RWPE2 (cell line): ENCODE measurements at regions not wholly inside any gene's neighbourhood (a gene's known extent, or its start where the extent isn't known, plus 50 kb on each side); places are given as distances from the start of the nearest gene placed in this dataset.

Source experiments
- ATAC-seq: fragments of 200-7000 bp; cut with Tn5 transposase; 3 replicates; pipeline ENCODE4 v1.9.1; 2021; ENCODE audit warnings: low read depth
- DNase-seq: peaks from one replicate; pipeline ENCODE4 v3.0.0-alpha.2; 2020; ENCODE audit warnings: low spot score
- H3K27ac ChIP-seq: fragments of 450-650 bp; 2 replicates; pipeline ENCODE4 v1.5.1; 2017; ENCODE audit warnings: mild to moderate bottlenecking; ENCODE audit not compliant: poor library complexity, severe bottlenecking
- H3K27me3 ChIP-seq: fragments of 250-450 bp; sonication (Bioruptor Pico); 2 replicates; pipeline ENCODE4 v1.5.1; 2021; ENCODE audit warnings: mild to moderate bottlenecking, moderate library complexity; ENCODE audit not compliant: insufficient read depth, poor library complexity, severe bottlenecking
- H3K36me3 ChIP-seq: fragments of 250-450 bp; sonication (Bioruptor Pico); 2 replicates; pipeline ENCODE4 v1.5.1; 2020; ENCODE audit warnings: low read depth, mild to moderate bottlenecking, moderate library complexity
- H3K4me1 ChIP-seq: fragments of 250-450 bp; sonication (Bioruptor Pico); 2 replicates; pipeline ENCODE4 v1.5.1; 2021; ENCODE audit warnings: mild to moderate bottlenecking, moderate library complexity; ENCODE audit not compliant: insufficient read depth, poor library complexity, severe bottlenecking
- H3K4me3 ChIP-seq: fragments of 250-450 bp; sonication (Bioruptor Pico); 2 replicates; pipeline ENCODE4 v1.5.1; 2021; ENCODE audit warnings: mild to moderate bottlenecking, moderate library complexity; ENCODE audit not compliant: severe bottlenecking
- H3K9me3 ChIP-seq: fragments of 250-450 bp; sonication (Bioruptor Pico); 2 replicates; pipeline ENCODE4 v1.5.1; 2021; ENCODE audit warnings: mild to moderate bottlenecking, moderate library complexity; ENCODE audit not compliant: severe bottlenecking
- CTCF ChIP-seq: fragments of 450-650 bp; IDR thresholded peaks from one replicate; pipeline ENCODE4 v1.5.1; 2017; ENCODE audit warnings: mild to moderate bottlenecking, moderate library complexity; ENCODE audit not compliant: poor library complexity, severe bottlenecking

DNA sequence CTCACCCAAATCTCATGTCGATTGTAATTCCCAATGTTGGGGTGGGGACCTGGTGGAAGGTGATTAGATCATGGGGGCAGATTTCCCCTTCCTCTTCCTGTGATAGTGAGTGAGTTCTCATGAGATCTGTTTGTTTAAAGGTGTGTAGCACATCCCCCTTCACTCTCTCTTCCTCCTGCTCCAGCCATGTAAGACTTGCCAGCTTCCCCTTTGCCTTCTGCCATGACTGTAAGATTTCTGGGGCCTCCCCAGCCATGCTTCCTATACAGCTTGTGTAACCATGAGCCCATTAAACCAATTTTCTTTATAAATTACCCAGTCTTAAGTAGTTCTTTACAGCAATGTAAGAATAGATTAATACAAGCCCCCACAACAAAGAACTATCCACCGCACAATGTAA lies 109.9 kb upstream of the JAZF1 start:
- Histone ChIP-seq H3K4me1 (no peaks in the 10 kb centered on the region), H3K27me3 (no peaks in the 10 kb centered on the region), H3K27ac (no peak overlapping the region), H3K9me3 (no peaks in the 10 kb centered on the region), H3K4me3 (no peak overlapping the region), H3K36me3 (no peaks in the 10 kb centered on the region)
- ATAC-seq (no peak), DNase-seq (no peak)
- TF ChIP-seq CTCF, result no peak

DNA sequence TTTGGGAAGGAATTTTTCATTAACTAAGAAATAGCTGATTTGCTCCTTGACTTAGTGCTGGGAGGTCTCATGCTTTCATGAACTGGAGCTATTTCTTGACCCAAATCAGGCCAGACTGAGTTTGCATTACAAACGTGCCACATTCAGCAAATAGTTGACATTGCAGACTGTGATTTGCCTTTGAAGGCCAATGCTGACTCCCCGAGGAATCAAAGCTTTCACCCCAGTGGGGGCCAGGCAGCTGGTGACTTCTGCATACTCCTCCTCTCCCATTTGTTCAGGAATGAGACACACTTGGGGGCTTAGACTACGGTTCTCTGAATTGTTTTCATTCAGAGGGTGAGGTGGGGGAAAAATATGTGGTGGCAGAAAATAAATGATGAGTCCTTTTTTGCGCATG lies 111.0 kb upstream of the JAZF1 start:
- Histone ChIP-seq H3K36me3 (no peaks in the 10 kb centered on the region), H3K27me3 (no peaks in the 10 kb centered on the region), H3K27ac (no peak overlapping the region), H3K4me1 (no peaks in the 10 kb centered on the region), H3K4me3 (no peak overlapping the region), H3K9me3 (no peaks in the 10 kb centered on the region)
- DNase-seq (no peak), ATAC-seq (no peak)
- TF ChIP-seq CTCF, result no peak

- no peak for TF ChIP-seq CTCF
- no peak overlapping the region for H3K4me3 ChIP-seq
- H3K27me3 ChIP-seq, result no peaks in the 10 kb centered on the region
- H3K27ac ChIP-seq, result no peak overlapping the region
- H3K36me3 ChIP-seq, result no peaks in the 10 kb centered on the region
- DNase-seq (no peak), ATAC-seq (no peak)
- no peaks in the 10 kb centered on the region for H3K9me3 ChIP-seq
- H3K4me1 ChIP-seq, result no peaks in the 10 kb centered on the region
Measured at GRCh38 chr7:28292834-28293526, 112.4 kb upstream of the JAZF1 start.

- no peaks in the 10 kb centered on the region for H3K27me3 ChIP-seq
- H3K9me3 ChIP-seq, result no peaks in the 10 kb centered on the region
- H3K4me1 ChIP-seq, result no peaks in the 10 kb centered on the region
- ATAC-seq (no peak), DNase-seq (no peak)
- H3K36me3 ChIP-seq, result no peaks in the 10 kb centered on the region
- no peak overlapping the region for H3K4me3 ChIP-seq
- no peak for TF ChIP-seq CTCF
- no peak overlapping the region for H3K27ac ChIP-seq
Measured at GRCh38 chr7:28293527-28293835, 112.9 kb upstream of the JAZF1 start.

DNA sequence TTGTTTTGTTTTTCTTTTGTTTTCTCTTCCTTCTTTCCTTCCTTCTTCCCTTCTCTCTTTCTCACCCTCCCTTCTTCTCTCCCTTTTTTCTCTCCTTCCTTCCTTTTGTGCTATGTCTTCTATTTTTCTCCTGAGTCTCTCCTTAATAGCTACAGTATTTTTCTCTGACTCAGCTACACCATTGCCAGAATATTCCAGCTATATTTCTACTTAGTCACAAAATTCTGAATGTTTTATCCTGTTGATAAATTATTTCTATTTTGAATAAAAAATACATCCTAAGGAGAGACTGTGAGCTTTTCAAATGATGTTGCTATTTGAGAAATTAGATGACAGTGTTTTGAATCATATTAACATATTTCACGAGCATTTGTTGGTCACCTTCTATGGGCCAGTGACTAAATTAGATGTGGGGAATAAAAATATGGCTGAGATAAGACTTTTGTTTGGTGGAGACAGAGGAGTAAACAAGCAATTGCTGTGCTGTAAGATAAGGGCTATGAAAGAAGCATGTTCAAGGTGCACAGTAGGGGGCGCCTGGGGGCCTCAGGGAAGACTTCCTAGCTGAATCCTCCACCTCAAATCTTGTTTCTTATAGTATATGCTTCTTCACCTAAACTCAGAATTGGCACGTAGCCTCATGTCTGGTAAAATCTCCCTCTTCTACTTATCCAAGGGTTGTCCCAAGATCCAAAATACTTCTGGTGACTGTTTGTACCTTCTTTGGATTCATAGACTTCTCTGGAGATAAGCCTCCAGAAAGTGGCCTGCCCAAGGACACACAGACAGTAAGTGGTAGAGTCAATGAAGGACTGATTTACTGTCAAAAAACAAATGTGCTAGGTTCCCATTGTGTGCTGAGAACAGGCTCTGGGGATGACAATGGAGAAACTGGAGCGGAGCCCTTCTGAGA lies 115.5 kb upstream of the CREB5 start:
- peaks cover 8% of the 10 kb centered on the region for H3K4me1 ChIP-seq
- no peak overlapping the region for H3K27ac ChIP-seq
- peak; percentile 68 for TF ChIP-seq CTCF
- ATAC-seq (no peak), DNase-seq (no peak)
- no peaks in the 10 kb centered on the region for H3K36me3 ChIP-seq
- no peaks in the 10 kb centered on the region for H3K9me3 ChIP-seq
- H3K4me3 ChIP-seq, result no peak overlapping the region
- H3K27me3 ChIP-seq, result no peaks in the 10 kb centered on the region
